HepG2 (cell line): ENCODE measurements at regions not wholly inside any gene's neighbourhood (a gene's known extent, or its start where the extent isn't known, plus 50 kb on each side); places are given as distances from the start of the nearest gene placed in this dataset.

Experiments used
- CREB1 ChIP-seq, 2 experiments: fragments of 450-650 bp in 1 of 2; IDR thresholded peaks; 2 replicates each; pipeline ENCODE4 v1.6.1; 2016 to 2017; ENCODE audit warnings: control low read depth in 1 of 2, mild to moderate bottlenecking in 1 of 2, missing compliant biosample characterization in 1 of 2, missing genetic modification characterization in 1 of 2
- FOSL2 ChIP-seq: sonication (generic); formaldehyde crosslinking; IDR thresholded peaks from 2 replicates; pipeline ENCODE4 v1.4.0; 2020; ENCODE audit warnings: missing genetic modification reagents
- GFI1 ChIP-seq: sonication (generic); formaldehyde crosslinking; IDR thresholded peaks from 2 replicates; pipeline ENCODE4 v1.5.0; 2020; ENCODE audit warnings: missing genetic modification reagents, mild to moderate bottlenecking, borderline replicate concordance
- GTF2F1 ChIP-seq: fragments of 150-350 bp; IDR thresholded peaks from 2 replicates; pipeline ENCODE4 v1.6.1; 2014; ENCODE audit warnings: low read length
- KLF12 ChIP-seq: sonication (generic); formaldehyde crosslinking; IDR thresholded peaks from 2 replicates; pipeline ENCODE4 v1.4.0; 2020; ENCODE audit warnings: missing genetic modification reagents, borderline replicate concordance
- KLF13 ChIP-seq: sonication (generic); formaldehyde crosslinking; IDR thresholded peaks from 2 replicates; pipeline ENCODE4 v1.4.0; 2020; ENCODE audit warnings: mild to moderate bottlenecking, missing genetic modification reagents
- KLF16 ChIP-seq, 2 experiments: sonication (generic) in 1 of 2; formaldehyde crosslinking in 1 of 2; IDR thresholded peaks; 2 replicates each; pipeline versions ENCODE4 v1.6.1 to v1.8.0; 2016 to 2023; ENCODE audit warnings: missing genetic modification reagents in 2 of 2, missing compliant biosample characterization in 1 of 2
- KMT2B ChIP-seq: IDR thresholded peaks from 2 replicates; pipeline ENCODE4 v1.6.1; 2016; ENCODE audit warnings: missing genetic modification reagents, missing compliant biosample characterization
- MAFF ChIP-seq: IDR thresholded peaks from 2 replicates; pipeline ENCODE4 v1.6.1; 2011; ENCODE audit warnings: low read depth, low read length, improper control_type of control experiment
- NR1H2 ChIP-seq: sonication (generic); formaldehyde crosslinking; IDR thresholded peaks from 2 replicates; pipeline ENCODE4 v1.8.1; 2022; ENCODE audit warnings: low read depth, missing genetic modification reagents, borderline replicate concordance
- NR2F6 ChIP-seq, 2 experiments: IDR thresholded peaks; 2 replicates each; pipeline ENCODE4 v1.6.1; 2016; ENCODE audit warnings: antibody characterized with exemption in 1 of 2, mild to moderate bottlenecking in 1 of 2
- RAD21 ChIP-seq: fragments of 450-650 bp; formaldehyde crosslinking; IDR thresholded peaks from 2 replicates; pipeline ENCODE4 v1.5.0; 2020; ENCODE audit warnings: mild to moderate bottlenecking
- RBM39 ChIP-seq: fragments of 200-400 bp; formaldehyde crosslinking; IDR thresholded peaks from one replicate; pipeline ENCODE4 v1.6.1; 2018; ENCODE audit warnings: antibody characterized with exemption, mild to moderate bottlenecking, low read depth, low read length; ENCODE audit not compliant: poor library complexity, severe bottlenecking
- SAP130 ChIP-seq: IDR thresholded peaks from 2 replicates; pipeline ENCODE4 v1.6.1; 2016; ENCODE audit warnings: low read depth
- SUZ12 ChIP-seq: fragments of 150-350 bp; IDR thresholded peaks from 2 replicates; pipeline ENCODE4 v1.6.1; 2014; ENCODE audit warnings: low read depth, low read length
- TEAD3 ChIP-seq: optimal IDR thresholded peaks from 2 replicates; pipeline ENCODE3; 2016; ENCODE audit warnings: borderline replicate concordance
- ZFP41 ChIP-seq: sonication (generic); formaldehyde crosslinking; IDR thresholded peaks from 2 replicates; pipeline ENCODE4 v1.4.0; 2020; ENCODE audit warnings: mild to moderate bottlenecking, missing genetic modification reagents, borderline replicate concordance
- ZNF343 ChIP-seq: sonication (generic); formaldehyde crosslinking; IDR thresholded peaks from 2 replicates; pipeline ENCODE4 v1.4.0; 2020; ENCODE audit warnings: mild to moderate bottlenecking, missing genetic modification reagents
- ZNF605 ChIP-seq: sonication (generic); formaldehyde crosslinking; IDR thresholded peaks from 2 replicates; pipeline ENCODE4 v1.8.0; 2022; ENCODE audit warnings: mild to moderate bottlenecking, missing genetic modification reagents
- ZSCAN31 ChIP-seq: sonication (generic); formaldehyde crosslinking; IDR thresholded peaks from 2 replicates; pipeline ENCODE4 v1.5.0; 2020; ENCODE audit warnings: low read depth, mild to moderate bottlenecking, missing genetic modification reagents
- TF ChIP-seq, protein P1 (sequence below): sonication (generic); formaldehyde crosslinking; IDR thresholded peaks from 2 replicates; pipeline ENCODE4 v1.5.1; 2020; ENCODE audit warnings: missing genetic modification reagents, mild to moderate bottlenecking, borderline replicate concordance
- TF ChIP-seq, protein P2 (sequence below): sonication (generic); formaldehyde crosslinking; IDR thresholded peaks from 2 replicates; pipeline ENCODE4 v1.5.0; 2020; ENCODE audit warnings: mild to moderate bottlenecking, missing genetic modification reagents
- TF ChIP-seq, protein P3 (sequence below): IDR thresholded peaks from 2 replicates; pipeline ENCODE4 v1.6.1; 2016; ENCODE audit warnings: missing genetic modification reagents, missing compliant biosample characterization
- TF ChIP-seq, protein P4 (sequence below): sonication (generic); formaldehyde crosslinking; IDR thresholded peaks from 2 replicates; pipeline ENCODE4 v1.4.0; 2020; ENCODE audit warnings: mild to moderate bottlenecking, missing genetic modification reagents
- TF ChIP-seq, protein P5 (sequence below): sonication (generic); formaldehyde crosslinking; IDR thresholded peaks from 2 replicates; pipeline ENCODE4 v1.5.1; 2020; ENCODE audit warnings: missing genetic modification reagents, mild to moderate bottlenecking, borderline replicate concordance

DNA sequence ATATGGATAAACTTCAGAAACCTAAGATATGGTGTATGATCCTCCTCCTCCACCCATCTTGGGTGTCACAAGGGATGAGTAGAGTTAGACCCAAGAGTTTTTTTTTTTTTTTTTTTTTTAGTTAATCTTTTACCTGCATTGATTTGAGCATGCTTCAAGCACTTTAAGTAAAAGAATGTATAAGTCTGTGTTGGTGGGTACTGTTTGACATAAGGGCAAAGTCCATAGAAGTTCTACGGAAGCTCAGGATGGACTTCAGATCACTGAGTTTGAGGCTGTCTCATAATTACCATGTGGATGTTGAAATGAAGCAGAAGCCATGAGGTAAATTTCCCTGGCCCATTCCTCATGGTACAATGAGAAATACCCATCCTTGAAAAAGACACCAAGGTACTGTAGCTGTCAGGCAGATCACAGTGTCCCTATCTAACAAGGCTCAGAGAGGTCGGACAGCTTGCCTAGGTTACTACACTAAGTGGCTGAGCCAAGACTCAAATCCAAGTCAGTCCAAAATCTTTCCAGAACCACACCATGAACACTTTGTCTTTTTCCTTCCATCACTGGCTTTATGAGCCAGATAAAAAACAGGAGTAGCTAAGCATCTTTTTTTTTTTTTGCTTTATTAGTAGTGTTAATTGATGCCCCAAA lies 962.8 kb downstream of the CDH11 start (continued):
- TF ChIP-seq, protein P1, sequence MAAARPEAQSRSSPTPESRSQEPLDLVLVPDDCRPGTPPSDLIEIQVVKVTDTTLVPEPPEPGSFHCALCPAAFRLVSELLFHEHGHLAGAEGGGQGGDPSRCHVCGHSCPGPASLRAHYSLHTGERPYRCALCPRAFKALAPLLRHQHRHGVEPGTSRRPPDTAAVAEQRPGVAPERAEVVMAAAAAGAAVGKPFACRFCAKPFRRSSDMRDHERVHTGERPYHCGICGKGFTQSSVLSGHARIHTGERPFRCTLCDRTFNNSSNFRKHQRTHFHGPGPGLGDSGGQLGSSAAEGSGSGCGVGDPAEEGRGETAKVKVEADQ (CRISPR knock-in tag) = peak; percentile 65; the same call in 1 of the 2 replicates
- TF ChIP-seq NR1H2 (CRISPR knock-in tag) (peak; percentile 27; the same call in 1 of the 2 replicates), TEAD3 (CRISPR knock-in tag) (peak; percentile 77), ZNF605 (CRISPR knock-in tag) (peak; percentile 55; the same call in 1 of the 2 replicates), KLF16 (CRISPR knock-in tag; IDR thresholded peaks at IDR 0.05) (peak in 1 of 2 experiments; percentile 94; a peak in 2 of 4 replicates), ZNF343 (CRISPR knock-in tag) (peak; percentile 48; the same call in 1 of the 2 replicates), SAP130 (CRISPR knock-in tag) (peak; percentile 61), SUZ12 (no peak), FOSL2 (CRISPR knock-in tag) (peak; percentile 79), RBM39 (no peak), RAD21 (CRISPR knock-in tag) (0 out of 2 replicates have a peak, but pooled peaks have one; percentile 25), KMT2B (CRISPR knock-in tag) (peak; percentile 70), ZSCAN31 (0 out of 2 replicates have a peak, but pooled peaks have one; percentile 58), GFI1 (CRISPR knock-in tag) (peak; percentile 86), KLF13 (no peak), MAFF (0 out of 2 replicates have a peak, but pooled peaks have one; percentile 2), ZFP41 (no peak), NR2F6 (IDR thresholded peaks at IDR 0.05) (peak; percentile 64), NR2F6 (CRISPR knock-in tag; IDR thresholded peaks at IDR 0.05) (peak; percentile 67), KLF12 (CRISPR knock-in tag) (0 out of 2 replicates have a peak, but pooled peaks have one; percentile 56), CREB1 (IDR thresholded peaks at IDR 0.05) (no peak), CREB1 (CRISPR knock-in tag; IDR thresholded peaks at IDR 0.05) (peak; percentile 47), GTF2F1 (no peak)
- TF ChIP-seq, protein P2, sequence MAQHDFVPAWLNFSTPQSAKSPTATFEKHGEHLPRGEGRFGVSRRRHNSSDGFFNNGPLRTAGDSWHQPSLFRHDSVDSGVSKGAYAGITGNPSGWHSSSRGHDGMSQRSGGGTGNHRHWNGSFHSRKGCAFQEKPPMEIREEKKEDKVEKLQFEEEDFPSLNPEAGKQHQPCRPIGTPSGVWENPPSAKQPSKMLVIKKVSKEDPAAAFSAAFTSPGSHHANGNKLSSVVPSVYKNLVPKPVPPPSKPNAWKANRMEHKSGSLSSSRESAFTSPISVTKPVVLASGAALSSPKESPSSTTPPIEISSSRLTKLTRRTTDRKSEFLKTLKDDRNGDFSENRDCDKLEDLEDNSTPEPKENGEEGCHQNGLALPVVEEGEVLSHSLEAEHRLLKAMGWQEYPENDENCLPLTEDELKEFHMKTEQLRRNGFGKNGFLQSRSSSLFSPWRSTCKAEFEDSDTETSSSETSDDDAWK (CRISPR knock-in tag) = no peak
- TF ChIP-seq, protein P3, sequence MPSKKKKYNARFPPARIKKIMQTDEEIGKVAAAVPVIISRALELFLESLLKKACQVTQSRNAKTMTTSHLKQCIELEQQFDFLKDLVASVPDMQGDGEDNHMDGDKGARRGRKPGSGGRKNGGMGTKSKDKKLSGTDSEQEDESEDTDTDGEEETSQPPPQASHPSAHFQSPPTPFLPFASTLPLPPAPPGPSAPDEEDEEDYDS (CRISPR knock-in tag) = peak; percentile 27; the same call in 1 of the 2 replicates
- TF ChIP-seq, protein P4, sequence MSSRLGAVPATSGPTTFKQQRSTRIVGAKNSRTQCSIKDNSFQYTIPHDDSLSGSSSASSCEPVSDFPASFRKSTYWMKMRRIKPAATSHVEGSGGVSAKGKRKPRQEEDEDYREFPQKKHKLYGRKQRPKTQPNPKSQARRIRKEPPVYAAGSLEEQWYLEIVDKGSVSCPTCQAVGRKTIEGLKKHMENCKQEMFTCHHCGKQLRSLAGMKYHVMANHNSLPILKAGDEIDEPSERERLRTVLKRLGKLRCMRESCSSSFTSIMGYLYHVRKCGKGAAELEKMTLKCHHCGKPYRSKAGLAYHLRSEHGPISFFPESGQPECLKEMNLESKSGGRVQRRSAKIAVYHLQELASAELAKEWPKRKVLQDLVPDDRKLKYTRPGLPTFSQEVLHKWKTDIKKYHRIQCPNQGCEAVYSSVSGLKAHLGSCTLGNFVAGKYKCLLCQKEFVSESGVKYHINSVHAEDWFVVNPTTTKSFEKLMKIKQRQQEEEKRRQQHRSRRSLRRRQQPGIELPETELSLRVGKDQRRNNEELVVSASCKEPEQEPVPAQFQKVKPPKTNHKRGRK = no peak
- TF ChIP-seq, protein P5, sequence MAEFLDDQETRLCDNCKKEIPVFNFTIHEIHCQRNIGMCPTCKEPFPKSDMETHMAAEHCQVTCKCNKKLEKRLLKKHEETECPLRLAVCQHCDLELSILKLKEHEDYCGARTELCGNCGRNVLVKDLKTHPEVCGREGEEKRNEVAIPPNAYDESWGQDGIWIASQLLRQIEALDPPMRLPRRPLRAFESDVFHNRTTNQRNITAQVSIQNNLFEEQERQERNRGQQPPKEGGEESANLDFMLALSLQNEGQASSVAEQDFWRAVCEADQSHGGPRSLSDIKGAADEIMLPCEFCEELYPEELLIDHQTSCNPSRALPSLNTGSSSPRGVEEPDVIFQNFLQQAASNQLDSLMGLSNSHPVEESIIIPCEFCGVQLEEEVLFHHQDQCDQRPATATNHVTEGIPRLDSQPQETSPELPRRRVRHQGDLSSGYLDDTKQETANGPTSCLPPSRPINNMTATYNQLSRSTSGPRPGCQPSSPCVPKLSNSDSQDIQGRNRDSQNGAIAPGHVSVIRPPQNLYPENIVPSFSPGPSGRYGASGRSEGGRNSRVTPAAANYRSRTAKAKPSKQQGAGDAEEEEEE = no peak
